GM23338 (cell line): ENCODE measurements at regions not wholly inside any gene's neighbourhood (a gene's known extent, or its start where the extent isn't known, plus 50 kb on each side); places are given as distances from the start of the nearest gene placed in this dataset.

Experiments used
- ATAC-seq: fragments of 200-7000 bp; cut with Tn5 transposase; 3 replicates; pipeline ENCODE4 v1.9.1; 2020
- DNase-seq: peaks from one replicate; pipeline ENCODE4 v3.0.0-alpha.2; 2015; ENCODE audit warnings: low spot score
- H2AFZ ChIP-seq: fragments of 200-600 bp; sonication (generic); 2 replicates; pipeline ENCODE4 v1.8.0; 2016; ENCODE audit warnings: antibody characterized with exemption, mild to moderate bottlenecking, moderate library complexity
- H3F3A ChIP-seq: fragments of 200-600 bp; sonication (generic); replicated peaks from 2 replicates; pipeline ENCODE4 v1.8.0; 2017; ENCODE audit warnings: antibody characterized with exemption, mixed run types, low read depth
- H3K27ac ChIP-seq: fragments of 200-600 bp; sonication (generic); 2 replicates; pipeline ENCODE4 v1.6.1; 2016; ENCODE audit warnings: low read depth
- H3K27me3 ChIP-seq: fragments of 200-600 bp; sonication (generic); 2 replicates; pipeline ENCODE4 v1.8.0; 2016; ENCODE audit warnings: mild to moderate bottlenecking, mixed run types, moderate library complexity; ENCODE audit not compliant: insufficient read depth
- H3K36me3 ChIP-seq: fragments of 200-600 bp; sonication (generic); 2 replicates; pipeline ENCODE4 v1.8.0; 2016; ENCODE audit warnings: mild to moderate bottlenecking; ENCODE audit not compliant: insufficient read depth
- H3K4me1 ChIP-seq: fragments of 200-600 bp; sonication (generic); 2 replicates; pipeline ENCODE4 v1.8.0; 2016; ENCODE audit warnings: mild to moderate bottlenecking, moderate library complexity; ENCODE audit not compliant: insufficient read depth
- H3K4me2 ChIP-seq: fragments of 200-600 bp; sonication (generic); 2 replicates; pipeline ENCODE4 v1.7.1; 2017; ENCODE audit warnings: mixed run types
- H3K4me3 ChIP-seq: fragments of 200-600 bp; sonication (generic); 2 replicates; pipeline ENCODE4 v1.6.1; 2016; ENCODE audit warnings: mixed run types
- H3K79me2 ChIP-seq: fragments of 200-600 bp; sonication (generic); replicated peaks from 2 replicates; pipeline ENCODE4 v1.8.0; 2017; ENCODE audit warnings: mild to moderate bottlenecking; ENCODE audit not compliant: insufficient read depth
- H3K9me2 ChIP-seq: fragments of 200-600 bp; sonication (generic); 2 replicates; pipeline ENCODE4 v1.8.0; 2017; ENCODE audit not compliant: insufficient read depth
- H4K20me1 ChIP-seq: fragments of 200-600 bp; sonication (generic); replicated peaks from 2 replicates; pipeline ENCODE4 v1.8.0; 2017; ENCODE audit warnings: mild to moderate bottlenecking; ENCODE audit not compliant: insufficient read depth
- H3K27ac Mint-ChIP-seq: 2 replicates; pipeline ENCODE4 v1.8.0; 2020; ENCODE audit warnings: inconsistent platforms, mild to moderate bottlenecking, moderate library complexity, mixed read lengths
- H3K27me3 Mint-ChIP-seq: 3 replicates; pipeline ENCODE4 v1.8.0; 2022; ENCODE audit warnings: low read depth, mild to moderate bottlenecking, moderate library complexity, mixed read lengths, inconsistent platforms; ENCODE audit not compliant: insufficient read depth, poor library complexity
- H3K36me3 Mint-ChIP-seq: 3 replicates; pipeline ENCODE4 v1.8.0; 2021; ENCODE audit warnings: low read depth, mild to moderate bottlenecking, inconsistent platforms, moderate library complexity, mixed read lengths
- H3K4me1 Mint-ChIP-seq: 3 replicates; pipeline ENCODE4 v1.8.0; 2020; ENCODE audit warnings: mild to moderate bottlenecking, inconsistent platforms, mixed read lengths
- H3K4me3 Mint-ChIP-seq: 3 replicates; pipeline ENCODE4 v1.8.0; 2021; ENCODE audit warnings: moderate library complexity, mild to moderate bottlenecking, inconsistent platforms, mixed read lengths
- H3K9me3 Mint-ChIP-seq: 3 replicates; pipeline ENCODE4 v1.8.0; 2020; ENCODE audit warnings: moderate library complexity, mild to moderate bottlenecking, inconsistent platforms, mixed read lengths
- EZH2 ChIP-seq: fragments of 200-600 bp; sonication (generic); IDR thresholded peaks from one replicate; pipeline ENCODE4 v1.8.0; 2017; ENCODE audit warnings: antibody characterized with exemption, mild to moderate bottlenecking, low read depth; ENCODE audit not compliant: unreplicated experiment
- EZH2phosphoT487 ChIP-seq: fragments of 200-600 bp; sonication (generic); IDR thresholded peaks from one replicate; pipeline ENCODE4 v1.8.1; 2018; ENCODE audit warnings: antibody characterized with exemption; ENCODE audit not compliant: unreplicated experiment
- NANOG ChIP-seq: IDR thresholded peaks from 2 replicates; pipeline ENCODE4 v1.6.1; 2016; ENCODE audit warnings: antibody characterized with exemption, borderline replicate concordance
- POLR2AphosphoS5 ChIP-seq: IDR thresholded peaks from 2 replicates; pipeline ENCODE4 v1.6.1; 2016; ENCODE audit warnings: antibody characterized with exemption, low read depth
- STAT1 ChIP-seq: IDR thresholded peaks from one replicate; pipeline ENCODE4 v1.6.1; 2016; ENCODE audit warnings: antibody characterized with exemption; ENCODE audit not compliant: unreplicated experiment
- TF ChIP-seq, protein P1 (sequence below): fragments of 250-450 bp; sonication (Bioruptor Pico); IDR thresholded peaks from 2 replicates; pipeline ENCODE4 v1.5.0; 2020; ENCODE audit warnings: mild to moderate bottlenecking, moderate library complexity

DNA sequence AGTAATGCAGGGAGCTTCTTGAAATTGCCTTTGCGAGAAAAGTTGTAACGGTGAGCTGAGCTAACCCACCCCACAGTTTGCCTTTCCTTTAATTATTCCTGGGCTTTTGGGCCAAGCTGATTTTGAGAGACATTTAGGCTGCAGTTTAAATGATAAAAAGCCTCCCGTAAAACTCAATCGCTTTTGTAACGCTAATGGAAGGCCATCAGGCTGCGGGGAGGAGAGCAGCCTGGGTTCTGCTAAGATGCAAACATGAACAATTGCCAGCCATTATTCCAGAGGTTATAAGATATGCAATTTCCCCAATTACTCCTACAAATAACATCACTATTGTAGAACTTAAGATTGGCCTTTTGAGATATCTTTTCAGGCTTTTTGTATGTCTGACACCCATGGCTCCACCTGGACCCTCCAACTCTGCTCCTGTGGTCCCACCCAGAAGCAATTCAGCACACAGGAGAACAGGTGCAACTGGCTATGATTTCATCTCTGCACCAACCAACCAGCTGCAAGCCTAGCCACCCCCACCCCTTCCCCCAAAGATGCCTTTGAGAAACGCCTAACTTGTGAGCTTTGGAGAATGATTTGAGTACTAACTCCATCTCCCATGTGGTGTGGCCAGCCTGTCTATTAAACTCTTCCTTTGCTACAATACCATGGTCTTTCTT lies 108.2 kb upstream of the FAM9C start:
- Histone ChIP-seq H3K36me3 (no peaks in the 10 kb centered on the region), H3K79me2 (no peaks in the 10 kb centered on the region), H3F3A (no peaks in the 10 kb centered on the region), H3K4me2 (peak overlapping the region; percentile 51; the same call in 1 of the 2 replicates), H3K27ac (peak overlapping the region; percentile 96), H3K4me3 (peak overlapping the region; percentile 18; the same call in 1 of the 2 replicates), H4K20me1 (no peaks in the 10 kb centered on the region), H3K4me1 (peaks cover 13% of the 10 kb centered on the region), H3K27me3 (no peaks in the 10 kb centered on the region), H2AFZ (no peak overlapping the region), H3K9me2 (no peaks in the 10 kb centered on the region)
- DNase-seq: peak; percentile 45
- peak; percentile 54 for ATAC-seq
- peaks cover 35% of the 10 kb centered on the region for H3K9me3 Mint-ChIP-seq
- H3K27me3 Mint-ChIP-seq: no peaks in the 10 kb centered on the region
- peaks cover 26% of the 10 kb centered on the region for H3K36me3 Mint-ChIP-seq
- peaks cover 4% of the 10 kb centered on the region for H3K4me1 Mint-ChIP-seq
- TF ChIP-seq STAT1: no peak
- TF ChIP-seq EZH2: no peak
- no peak for TF ChIP-seq EZH2phosphoT487
- TF ChIP-seq, protein P1, sequence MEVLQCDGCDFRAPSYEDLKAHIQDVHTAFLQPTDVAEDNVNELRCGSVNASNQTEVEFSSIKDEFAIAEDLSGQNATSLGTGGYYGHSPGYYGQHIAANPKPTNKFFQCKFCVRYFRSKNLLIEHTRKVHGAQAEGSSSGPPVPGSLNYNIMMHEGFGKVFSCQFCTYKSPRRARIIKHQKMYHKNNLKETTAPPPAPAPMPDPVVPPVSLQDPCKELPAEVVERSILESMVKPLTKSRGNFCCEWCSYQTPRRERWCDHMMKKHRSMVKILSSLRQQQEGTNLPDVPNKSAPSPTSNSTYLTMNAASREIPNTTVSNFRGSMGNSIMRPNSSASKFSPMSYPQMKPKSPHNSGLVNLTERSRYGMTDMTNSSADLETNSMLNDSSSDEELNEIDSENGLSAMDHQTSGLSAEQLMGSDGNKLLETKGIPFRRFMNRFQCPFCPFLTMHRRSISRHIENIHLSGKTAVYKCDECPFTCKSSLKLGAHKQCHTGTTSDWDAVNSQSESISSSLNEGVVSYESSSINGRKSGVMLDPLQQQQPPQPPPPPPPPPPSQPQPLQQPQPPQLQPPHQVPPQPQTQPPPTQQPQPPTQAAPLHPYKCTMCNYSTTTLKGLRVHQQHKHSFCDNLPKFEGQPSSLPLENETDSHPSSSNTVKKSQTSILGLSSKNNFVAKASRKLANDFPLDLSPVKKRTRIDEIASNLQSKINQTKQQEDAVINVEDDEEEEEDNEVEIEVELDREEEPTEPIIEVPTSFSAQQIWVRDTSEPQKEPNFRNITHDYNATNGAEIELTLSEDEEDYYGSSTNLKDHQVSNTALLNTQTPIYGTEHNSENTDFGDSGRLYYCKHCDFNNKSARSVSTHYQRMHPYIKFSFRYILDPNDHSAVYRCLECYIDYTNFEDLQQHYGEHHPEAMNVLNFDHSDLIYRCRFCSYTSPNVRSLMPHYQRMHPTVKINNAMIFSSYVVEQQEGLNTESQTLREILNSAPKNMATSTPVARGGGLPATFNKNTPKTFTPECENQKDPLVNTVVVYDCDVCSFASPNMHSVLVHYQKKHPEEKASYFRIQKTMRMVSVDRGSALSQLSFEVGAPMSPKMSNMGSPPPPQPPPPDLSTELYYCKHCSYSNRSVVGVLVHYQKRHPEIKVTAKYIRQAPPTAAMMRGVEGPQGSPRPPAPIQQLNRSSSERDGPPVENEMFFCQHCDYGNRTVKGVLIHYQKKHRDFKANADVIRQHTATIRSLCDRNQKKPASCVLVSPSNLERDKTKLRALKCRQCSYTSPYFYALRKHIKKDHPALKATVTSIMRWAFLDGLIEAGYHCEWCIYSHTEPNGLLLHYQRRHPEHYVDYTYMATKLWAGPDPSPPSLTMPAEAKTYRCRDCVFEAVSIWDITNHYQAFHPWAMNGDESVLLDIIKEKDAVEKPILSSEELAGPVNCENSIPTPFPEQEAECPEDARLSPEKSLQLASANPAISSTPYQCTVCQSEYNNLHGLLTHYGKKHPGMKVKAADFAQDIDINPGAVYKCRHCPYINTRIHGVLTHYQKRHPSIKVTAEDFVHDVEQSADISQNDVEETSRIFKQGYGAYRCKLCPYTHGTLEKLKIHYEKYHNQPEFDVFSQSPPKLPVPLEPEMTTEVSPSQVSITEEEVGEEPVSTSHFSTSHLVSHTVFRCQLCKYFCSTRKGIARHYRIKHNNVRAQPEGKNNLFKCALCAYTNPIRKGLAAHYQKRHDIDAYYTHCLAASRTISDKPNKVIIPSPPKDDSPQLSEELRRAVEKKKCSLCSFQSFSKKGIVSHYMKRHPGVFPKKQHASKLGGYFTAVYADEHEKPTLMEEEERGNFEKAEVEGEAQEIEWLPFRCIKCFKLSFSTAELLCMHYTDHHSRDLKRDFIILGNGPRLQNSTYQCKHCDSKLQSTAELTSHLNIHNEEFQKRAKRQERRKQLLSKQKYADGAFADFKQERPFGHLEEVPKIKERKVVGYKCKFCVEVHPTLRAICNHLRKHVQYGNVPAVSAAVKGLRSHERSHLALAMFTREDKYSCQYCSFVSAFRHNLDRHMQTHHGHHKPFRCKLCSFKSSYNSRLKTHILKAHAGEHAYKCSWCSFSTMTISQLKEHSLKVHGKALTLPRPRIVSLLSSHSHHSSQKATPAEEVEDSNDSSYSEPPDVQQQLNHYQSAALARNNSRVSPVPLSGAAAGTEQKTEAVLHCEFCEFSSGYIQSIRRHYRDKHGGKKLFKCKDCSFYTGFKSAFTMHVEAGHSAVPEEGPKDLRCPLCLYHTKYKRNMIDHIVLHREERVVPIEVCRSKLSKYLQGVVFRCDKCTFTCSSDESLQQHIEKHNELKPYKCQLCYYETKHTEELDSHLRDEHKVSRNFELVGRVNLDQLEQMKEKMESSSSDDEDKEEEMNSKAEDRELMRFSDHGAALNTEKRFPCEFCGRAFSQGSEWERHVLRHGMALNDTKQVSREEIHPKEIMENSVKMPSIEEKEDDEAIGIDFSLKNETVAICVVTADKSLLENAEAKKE (CRISPR knock-in tag): no peak
- TF ChIP-seq POLR2AphosphoS5: no peak
- TF ChIP-seq NANOG: peak; percentile 71; the same call in 1 of the 2 replicates
- 0 out of 2 replicates have a peak overlapping the region, but pooled peaks have one; percentile 87 for H3K27ac Mint-ChIP-seq
- H3K4me3 Mint-ChIP-seq: no peak overlapping the region
